ENCODE measurements at regions not wholly inside any gene's neighbourhood (a gene's known extent, or its start where the extent isn't known, plus 50 kb on each side); places are given as distances from the start of the nearest gene placed in this dataset.

- TF ChIP-seq POLR2AphosphoS5 (IDR thresholded peaks at IDR 0.05) (no peak), EP300 (IDR thresholded peaks at IDR 0.05) (no peak), CTCF (IDR thresholded peaks at IDR 0.05) (no peak), POLR2A (IDR thresholded peaks at IDR 0.05) (no peak)
These were observed 764.7 kb upstream of the FRG1 start for GRCh38 chr4:189176002-189176401.

GRCh38 chr4:189177130-189177529, 763.5 kb upstream of the FRG1 start:
- Histone ChIP-seq H3K4me3 (no peak overlapping the region), H3K27ac (no peak overlapping the region), H3K4me1 (no peaks in the 10 kb centered on the region), H3K9me3 (no peaks in the 10 kb centered on the region), H3K27me3 (no peaks in the 10 kb centered on the region), H3K36me3 (no peaks in the 10 kb centered on the region)
- DNase-seq: no peak
- WGBS, 2 donors: 75 to 81% methylated on average over 5 of the region's 5 CpGs
- TF ChIP-seq EP300 (IDR thresholded peaks at IDR 0.05): no peak
- no peak for TF ChIP-seq POLR2AphosphoS5 (IDR thresholded peaks at IDR 0.05)
- TF ChIP-seq CTCF (IDR thresholded peaks at IDR 0.05): no peak
- no peak for TF ChIP-seq POLR2A (IDR thresholded peaks at IDR 0.05)
- intact Hi-C loops (cut with DNase I): no loop called here

More at GRCh38 chr4:189176002-189176401, 764.7 kb upstream of the FRG1 start:
- Histone ChIP-seq H3K4me3 (no peak overlapping the region), H3K9me3 (no peaks in the 10 kb centered on the region), H3K4me1 (no peaks in the 10 kb centered on the region), H3K27ac (no peak overlapping the region), H3K27me3 (no peaks in the 10 kb centered on the region), H3K36me3 (no peaks in the 10 kb centered on the region)
- intact Hi-C loops (cut with DNase I): no loop called here
- no peak for DNase-seq
- 83 to 87% methylated on average over 5 of the region's 5 CpGs for WGBS, 2 donors

- intact Hi-C loops (cut with DNase I): no loop called here
- no peaks in the 10 kb centered on the region for H3K4me1 ChIP-seq
- WGBS, 2 donors: 63 to 76% methylated on average over 3 of the region's 3 CpGs
- TF ChIP-seq CTCF (IDR thresholded peaks at IDR 0.05) (no peak), POLR2AphosphoS5 (IDR thresholded peaks at IDR 0.05) (no peak), EP300 (IDR thresholded peaks at IDR 0.05) (no peak)
- no peak overlapping the region for H3K4me3 ChIP-seq
- DNase-seq: no peak
- H3K9me3 ChIP-seq: no peaks in the 10 kb centered on the region
- H3K36me3 ChIP-seq: no peaks in the 10 kb centered on the region
- H3K27me3 ChIP-seq: no peaks in the 10 kb centered on the region
- no peak overlapping the region for H3K27ac ChIP-seq
These were observed 762.4 kb upstream of the FRG1 start for GRCh38 chr4:189178125-189178746.

- H3K9me3 ChIP-seq: no peaks in the 10 kb centered on the region
- intact Hi-C loops (cut with DNase I): no loop called here
- 31 to 32% methylated on average over 7 of the region's 7 CpGs for WGBS, 2 donors
- H3K4me3 ChIP-seq: no peak overlapping the region
- H3K27ac ChIP-seq: no peak overlapping the region
- TF ChIP-seq POLR2AphosphoS5 (IDR thresholded peaks at IDR 0.05): no peak
- TF ChIP-seq CTCF (IDR thresholded peaks at IDR 0.05): no peak
- TF ChIP-seq EP300 (IDR thresholded peaks at IDR 0.05): no peak
- TF ChIP-seq POLR2A (IDR thresholded peaks at IDR 0.05): no peak
- no peaks in the 10 kb centered on the region for H3K36me3 ChIP-seq
- H3K27me3 ChIP-seq: no peaks in the 10 kb centered on the region
- H3K4me1 ChIP-seq: no peaks in the 10 kb centered on the region
- DNase-seq: no peak
These were observed 754.8 kb upstream of the FRG1 start for GRCh38 chr4:189185810-189186432.
